ENCODE measurements at regions not wholly inside any gene's neighbourhood (a gene's known extent, or its start where the extent isn't known, plus 50 kb on each side); places are given as distances from the start of the nearest gene placed in this dataset.

GRCh38 chr10:108412323-108412722, 1247.8 kb upstream of the SORCS1 start:
- no peak for TF ChIP-seq MAX (IDR thresholded peaks at IDR 0.05)
- no peak for TF ChIP-seq CTCF (IDR thresholded peaks at IDR 0.05; ENCODE audit: low read depth, low read length, missing input control)
- no peak for TF ChIP-seq YY1 (IDR thresholded peaks at IDR 0.05)
- TF ChIP-seq RAD21 (IDR thresholded peaks at IDR 0.05) = no peak

All from liver (tissue), 3 donors.